ENCODE measurements at regions not wholly inside any gene's neighbourhood (a gene's known extent, or its start where the extent isn't known, plus 50 kb on each side); places are given as distances from the start of the nearest gene placed in this dataset.
"Not testable (repeated sequence)": the region's sequence is repeated elsewhere in the genome, so short reads cannot be mapped to it uniquely, and the experiment has no call there.

- not testable (repeated sequence) for H3K4me3 ChIP-seq (ENCODE audit: low read length in 2 of 2); H3K27ac ChIP-seq (ENCODE audit: low read depth in 1 of 2, low read length in 1 of 2); H3K36me3 ChIP-seq (ENCODE audit: control insufficient read depth in 2 of 2, insufficient read depth in 2 of 2, low read length in 1 of 2); H3K27me3 ChIP-seq (ENCODE audit: control insufficient read depth in 2 of 2, insufficient read depth in 1 of 2, low read length in 1 of 2); H3K4me1 ChIP-seq (ENCODE audit: control insufficient read depth in 2 of 2, insufficient read depth in 2 of 2, low read length in 2 of 2); DNase-seq (ENCODE audit: low read depth in 6 of 9, low spot score in 9 of 9); H3K9me3 ChIP-seq (ENCODE audit: control insufficient read depth in 2 of 2, insufficient read depth in 1 of 2, low read length in 1 of 2)
- 95% methylated on average over 11 of the region's 15 CpGs for WGBS
These were observed 1030.6 kb downstream of the FAM133A start for GRCh38 chrX:94704348-94705256.

GRCh38 chrX:94721386-94721785, 1047.4 kb downstream of the FAM133A start:
- DNase-seq (ENCODE audit: low read depth in 6 of 9, low spot score in 9 of 9): no peak
- Histone ChIP-seq H3K27me3 (ENCODE audit: control insufficient read depth in 2 of 2, insufficient read depth in 1 of 2, low read length in 1 of 2) (no peaks in the 10 kb centered on the region), H3K4me3 (ENCODE audit: low read length in 2 of 2) (no peak overlapping the region), H3K9me3 (ENCODE audit: control insufficient read depth in 2 of 2, insufficient read depth in 1 of 2, low read length in 1 of 2) (no peaks in the 10 kb centered on the region), H3K27ac (ENCODE audit: low read depth in 1 of 2, low read length in 1 of 2) (no peak overlapping the region), H3K36me3 (ENCODE audit: control insufficient read depth in 2 of 2, insufficient read depth in 2 of 2, low read length in 1 of 2) (no peaks in the 10 kb centered on the region), H3K4me1 (ENCODE audit: control insufficient read depth in 2 of 2, insufficient read depth in 2 of 2, low read length in 2 of 2) (no peaks in the 10 kb centered on the region)
- WGBS: 93% methylated on average over 2 of the region's 2 CpGs

DNA sequence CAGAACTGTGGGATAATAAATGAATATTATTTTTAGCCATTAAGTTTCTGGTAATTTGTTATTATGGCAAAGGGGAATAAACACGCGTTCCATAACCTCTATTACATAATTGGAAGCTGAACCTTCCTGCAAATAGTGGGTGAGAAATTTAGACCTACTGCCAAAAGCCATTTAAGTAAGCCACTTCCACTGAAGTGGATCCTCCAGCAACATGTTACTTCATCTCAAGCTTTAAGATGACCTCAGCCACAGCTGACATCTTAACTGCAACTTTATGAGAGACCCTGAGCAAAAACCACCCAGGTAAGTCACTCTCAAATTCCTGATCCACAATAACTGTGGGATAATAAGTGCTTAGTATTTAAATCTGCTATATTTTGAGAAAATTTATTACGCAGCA, 1048.6 kb downstream of the FAM133A start:
- Histone ChIP-seq H3K4me3 (ENCODE audit: low read length in 2 of 2) (no peak overlapping the region), H3K27me3 (ENCODE audit: control insufficient read depth in 2 of 2, insufficient read depth in 1 of 2, low read length in 1 of 2) (no peaks in the 10 kb centered on the region), H3K9me3 (ENCODE audit: control insufficient read depth in 2 of 2, insufficient read depth in 1 of 2, low read length in 1 of 2) (no peaks in the 10 kb centered on the region), H3K4me1 (ENCODE audit: control insufficient read depth in 2 of 2, insufficient read depth in 2 of 2, low read length in 2 of 2) (no peaks in the 10 kb centered on the region), H3K36me3 (ENCODE audit: control insufficient read depth in 2 of 2, insufficient read depth in 2 of 2, low read length in 1 of 2) (no peaks in the 10 kb centered on the region), H3K27ac (ENCODE audit: low read depth in 1 of 2, low read length in 1 of 2) (no peak overlapping the region)
- 89% methylated on average over 3 of the region's 3 CpGs for WGBS
- DNase-seq (ENCODE audit: low read depth in 6 of 9, low spot score in 9 of 9): no peak

GRCh38 chrX:94742772-94743171, 1068.8 kb downstream of the FAM133A start:
- Histone ChIP-seq H3K9me3 (ENCODE audit: control insufficient read depth in 2 of 2, insufficient read depth in 1 of 2, low read length in 1 of 2) (no peaks in the 10 kb centered on the region), H3K36me3 (ENCODE audit: control insufficient read depth in 2 of 2, insufficient read depth in 2 of 2, low read length in 1 of 2) (no peaks in the 10 kb centered on the region), H3K4me1 (ENCODE audit: control insufficient read depth in 2 of 2, insufficient read depth in 2 of 2, low read length in 2 of 2) (no peaks in the 10 kb centered on the region), H3K4me3 (ENCODE audit: low read length in 2 of 2) (no peak overlapping the region), H3K27me3 (ENCODE audit: control insufficient read depth in 2 of 2, insufficient read depth in 1 of 2, low read length in 1 of 2) (no peaks in the 10 kb centered on the region), H3K27ac (ENCODE audit: low read depth in 1 of 2, low read length in 1 of 2) (no peak overlapping the region)
- WGBS: 92% methylated on average over 3 of the region's 3 CpGs
- DNase-seq (ENCODE audit: low read depth in 6 of 9, low spot score in 9 of 9): no peak

GRCh38 chrX:94743478-94743877, 1069.5 kb downstream of the FAM133A start:
- DNase-seq (ENCODE audit: low read depth in 6 of 9, low spot score in 9 of 9): peak in 5 of 9 donors; percentile 2 to 41 (median 12)

GRCh38 chrX:94744786-94745185, 1070.8 kb downstream of the FAM133A start:
- Histone ChIP-seq H3K36me3 (ENCODE audit: control insufficient read depth in 2 of 2, insufficient read depth in 2 of 2, low read length in 1 of 2) (no peaks in the 10 kb centered on the region), H3K27ac (ENCODE audit: low read depth in 1 of 2, low read length in 1 of 2) (no peak overlapping the region), H3K4me1 (ENCODE audit: control insufficient read depth in 2 of 2, insufficient read depth in 2 of 2, low read length in 2 of 2) (no peaks in the 10 kb centered on the region), H3K9me3 (ENCODE audit: control insufficient read depth in 2 of 2, insufficient read depth in 1 of 2, low read length in 1 of 2) (no peaks in the 10 kb centered on the region), H3K4me3 (ENCODE audit: low read length in 2 of 2) (no peak overlapping the region), H3K27me3 (ENCODE audit: control insufficient read depth in 2 of 2, insufficient read depth in 1 of 2, low read length in 1 of 2) (no peaks in the 10 kb centered on the region)
- DNase-seq (ENCODE audit: low read depth in 6 of 9, low spot score in 9 of 9): no peak
- WGBS: 88% methylated on average over 3 of the region's 3 CpGs

More at GRCh38 chrX:94743478-94743877, 1069.5 kb downstream of the FAM133A start:
- no peaks in the 10 kb centered on the region for H3K4me1 ChIP-seq (ENCODE audit: control insufficient read depth in 2 of 2, insufficient read depth in 2 of 2, low read length in 2 of 2)
- H3K27me3 ChIP-seq (ENCODE audit: control insufficient read depth in 2 of 2, insufficient read depth in 1 of 2, low read length in 1 of 2): no peaks in the 10 kb centered on the region
- H3K9me3 ChIP-seq (ENCODE audit: control insufficient read depth in 2 of 2, insufficient read depth in 1 of 2, low read length in 1 of 2): no peaks in the 10 kb centered on the region
- H3K27ac ChIP-seq (ENCODE audit: low read depth in 1 of 2, low read length in 1 of 2): no peak overlapping the region
- H3K36me3 ChIP-seq (ENCODE audit: control insufficient read depth in 2 of 2, insufficient read depth in 2 of 2, low read length in 1 of 2): no peaks in the 10 kb centered on the region
- no peak overlapping the region for H3K4me3 ChIP-seq (ENCODE audit: low read length in 2 of 2)

DNA sequence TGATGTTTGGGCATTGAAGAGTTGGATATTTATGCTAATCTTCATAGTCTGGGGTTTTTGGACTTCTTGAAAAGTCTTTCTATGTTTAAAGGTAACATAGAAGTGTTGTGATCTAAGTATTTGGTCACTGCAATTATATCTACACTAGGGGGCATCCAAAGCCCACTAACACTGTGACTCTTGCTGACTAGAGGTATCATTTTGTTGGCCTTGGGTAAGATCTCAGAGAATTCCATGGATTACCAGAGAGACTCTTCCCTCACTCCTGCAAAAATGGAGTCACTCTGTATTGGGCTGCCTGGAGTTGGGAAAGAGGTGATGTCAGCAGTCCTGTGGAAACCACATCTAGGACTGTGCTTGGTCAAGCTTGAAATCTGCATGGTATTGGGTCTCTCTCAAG, 1077.6 kb downstream of the FAM133A start:
- H3K36me3 ChIP-seq (ENCODE audit: control insufficient read depth in 2 of 2, insufficient read depth in 2 of 2, low read length in 1 of 2): no peaks in the 10 kb centered on the region
- no peak overlapping the region for H3K27ac ChIP-seq (ENCODE audit: low read depth in 1 of 2, low read length in 1 of 2)
- H3K27me3 ChIP-seq (ENCODE audit: control insufficient read depth in 2 of 2, insufficient read depth in 1 of 2, low read length in 1 of 2): no peaks in the 10 kb centered on the region
- DNase-seq (ENCODE audit: low read depth in 6 of 9, low spot score in 9 of 9): no peak
- no peaks in the 10 kb centered on the region for H3K4me1 ChIP-seq (ENCODE audit: control insufficient read depth in 2 of 2, insufficient read depth in 2 of 2, low read length in 2 of 2)
- no peak overlapping the region for H3K4me3 ChIP-seq (ENCODE audit: low read length in 2 of 2)
- H3K9me3 ChIP-seq (ENCODE audit: control insufficient read depth in 2 of 2, insufficient read depth in 1 of 2, low read length in 1 of 2): no peaks in the 10 kb centered on the region

- Histone ChIP-seq H3K9me3 (ENCODE audit: control insufficient read depth in 2 of 2, insufficient read depth in 1 of 2, low read length in 1 of 2) (no peaks in the 10 kb centered on the region), H3K27ac (ENCODE audit: low read depth in 1 of 2, low read length in 1 of 2) (no peak overlapping the region), H3K27me3 (ENCODE audit: control insufficient read depth in 2 of 2, insufficient read depth in 1 of 2, low read length in 1 of 2) (no peaks in the 10 kb centered on the region), H3K4me1 (ENCODE audit: control insufficient read depth in 2 of 2, insufficient read depth in 2 of 2, low read length in 2 of 2) (no peaks in the 10 kb centered on the region), H3K4me3 (ENCODE audit: low read length in 2 of 2) (no peak overlapping the region), H3K36me3 (ENCODE audit: control insufficient read depth in 2 of 2, insufficient read depth in 2 of 2, low read length in 1 of 2) (no peaks in the 10 kb centered on the region)
- DNase-seq (ENCODE audit: low read depth in 6 of 9, low spot score in 9 of 9): no peak
- 95% methylated on average over 3 of the region's 3 CpGs for WGBS
These were observed 1078.6 kb downstream of the FAM133A start for GRCh38 chrX:94752434-94753169.

DNA sequence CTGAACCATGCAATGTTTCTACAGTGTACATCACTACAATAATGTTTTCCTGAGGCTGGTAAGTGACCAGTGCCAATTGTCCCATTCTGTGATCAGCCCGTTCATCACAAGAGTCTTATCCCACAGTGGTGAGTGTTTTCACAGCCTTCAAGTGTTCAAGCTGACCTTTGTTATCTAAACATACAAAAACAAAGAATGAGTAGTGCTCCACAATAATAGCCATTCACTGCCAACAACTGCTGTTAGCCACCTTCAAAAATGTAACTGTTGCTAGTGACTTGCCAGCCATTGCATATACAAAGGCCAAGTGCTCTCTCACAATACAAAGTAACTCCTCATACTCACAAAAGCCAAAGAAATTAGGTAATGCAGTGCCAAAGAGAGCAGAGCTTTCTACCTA, 1084.1 kb downstream of the FAM133A start:
- WGBS: 94% methylated on average over 1 of the region's 1 CpG
- Histone ChIP-seq H3K4me1 (ENCODE audit: control insufficient read depth in 2 of 2, insufficient read depth in 2 of 2, low read length in 2 of 2) (no peaks in the 10 kb centered on the region), H3K4me3 (ENCODE audit: low read length in 2 of 2) (no peak overlapping the region), H3K36me3 (ENCODE audit: control insufficient read depth in 2 of 2, insufficient read depth in 2 of 2, low read length in 1 of 2) (no peaks in the 10 kb centered on the region), H3K27me3 (ENCODE audit: control insufficient read depth in 2 of 2, insufficient read depth in 1 of 2, low read length in 1 of 2) (no peaks in the 10 kb centered on the region), H3K27ac (ENCODE audit: low read depth in 1 of 2, low read length in 1 of 2) (no peak overlapping the region), H3K9me3 (ENCODE audit: control insufficient read depth in 2 of 2, insufficient read depth in 1 of 2, low read length in 1 of 2) (no peaks in the 10 kb centered on the region)
- no peak for DNase-seq (ENCODE audit: low read depth in 6 of 9, low spot score in 9 of 9)
